ENCODE measurements at regions not wholly inside any gene's neighbourhood (a gene's known extent, or its start where the extent isn't known, plus 50 kb on each side); places are given as distances from the start of the nearest gene placed in this dataset.

- Mint-ChIP-seq H3K27me3 (ENCODE audit: unreplicated experiment) (no peaks in the 10 kb centered on the region), H3K4me3 (ENCODE audit: unreplicated experiment) (no peak overlapping the region), H3K36me3 (ENCODE audit: unreplicated experiment) (no peaks in the 10 kb centered on the region), H3K27ac (ENCODE audit: unreplicated experiment) (no peak overlapping the region), H3K4me1 (ENCODE audit: unreplicated experiment) (no peaks in the 10 kb centered on the region), H3K9me3 (ENCODE audit: unreplicated experiment) (no peaks in the 10 kb centered on the region)
- DNase-seq (ENCODE audit: extremely low spot score, unreplicated experiment) = no peak
- TF ChIP-seq CTCF (IDR thresholded peaks at IDR 0.05) = peak; percentile 66
Observed at GRCh38 chr2:190804182-190804795, 76.3 kb upstream of the GLS start.

- no peak for DNase-seq (ENCODE audit: extremely low spot score, unreplicated experiment)
- no peaks in the 10 kb centered on the region for H3K9me3 Mint-ChIP-seq (ENCODE audit: unreplicated experiment)
- H3K27ac Mint-ChIP-seq (ENCODE audit: unreplicated experiment) = no peak overlapping the region
- TF ChIP-seq CTCF (IDR thresholded peaks at IDR 0.05) = no peak
- peaks cover 2% of the 10 kb centered on the region for H3K4me1 Mint-ChIP-seq (ENCODE audit: unreplicated experiment)
- no peaks in the 10 kb centered on the region for H3K36me3 Mint-ChIP-seq (ENCODE audit: unreplicated experiment)
- no peaks in the 10 kb centered on the region for H3K27me3 Mint-ChIP-seq (ENCODE audit: unreplicated experiment)
- no peak overlapping the region for H3K4me3 Mint-ChIP-seq (ENCODE audit: unreplicated experiment)
Observed at GRCh38 chr2:190805126-190805525, 75.5 kb upstream of the GLS start.

- no peak for TF ChIP-seq CTCF (IDR thresholded peaks at IDR 0.05)
- Mint-ChIP-seq H3K4me1 (ENCODE audit: unreplicated experiment) (peaks cover 2% of the 10 kb centered on the region), H3K27ac (ENCODE audit: unreplicated experiment) (no peak overlapping the region), H3K4me3 (ENCODE audit: unreplicated experiment) (no peak overlapping the region), H3K27me3 (ENCODE audit: unreplicated experiment) (no peaks in the 10 kb centered on the region), H3K36me3 (ENCODE audit: unreplicated experiment) (no peaks in the 10 kb centered on the region), H3K9me3 (ENCODE audit: unreplicated experiment) (no peaks in the 10 kb centered on the region)
- DNase-seq (ENCODE audit: extremely low spot score, unreplicated experiment) = no peak
Observed at GRCh38 chr2:190805843-190806242, 74.8 kb upstream of the GLS start.

GRCh38 chr2:190807886-190808285 is 72.7 kb upstream of the GLS start:
- Mint-ChIP-seq H3K27ac (ENCODE audit: unreplicated experiment) (no peak overlapping the region), H3K4me1 (ENCODE audit: unreplicated experiment) (peaks cover 10% of the 10 kb centered on the region), H3K36me3 (ENCODE audit: unreplicated experiment) (no peaks in the 10 kb centered on the region), H3K4me3 (ENCODE audit: unreplicated experiment) (no peak overlapping the region), H3K27me3 (ENCODE audit: unreplicated experiment) (no peaks in the 10 kb centered on the region), H3K9me3 (ENCODE audit: unreplicated experiment) (no peaks in the 10 kb centered on the region)
- no peak for DNase-seq (ENCODE audit: extremely low spot score, unreplicated experiment)
- TF ChIP-seq CTCF (IDR thresholded peaks at IDR 0.05) = no peak

GRCh38 chr2:190809139-190809764 is 71.4 kb upstream of the GLS start:
- H3K27ac Mint-ChIP-seq (ENCODE audit: unreplicated experiment) = no peak overlapping the region
- no peaks in the 10 kb centered on the region for H3K27me3 Mint-ChIP-seq (ENCODE audit: unreplicated experiment)
- no peak overlapping the region for H3K4me3 Mint-ChIP-seq (ENCODE audit: unreplicated experiment)
- no peak for DNase-seq (ENCODE audit: extremely low spot score, unreplicated experiment)
- H3K9me3 Mint-ChIP-seq (ENCODE audit: unreplicated experiment) = no peaks in the 10 kb centered on the region
- H3K36me3 Mint-ChIP-seq (ENCODE audit: unreplicated experiment) = no peaks in the 10 kb centered on the region
- peaks cover 16% of the 10 kb centered on the region for H3K4me1 Mint-ChIP-seq (ENCODE audit: unreplicated experiment)
- TF ChIP-seq CTCF (IDR thresholded peaks at IDR 0.05) = no peak

All from osteocyte (in vitro differentiated cells).